ENCODE measurements at regions not wholly inside any gene's neighbourhood (a gene's known extent, or its start where the extent isn't known, plus 50 kb on each side); places are given as distances from the start of the nearest gene placed in this dataset.

DNA sequence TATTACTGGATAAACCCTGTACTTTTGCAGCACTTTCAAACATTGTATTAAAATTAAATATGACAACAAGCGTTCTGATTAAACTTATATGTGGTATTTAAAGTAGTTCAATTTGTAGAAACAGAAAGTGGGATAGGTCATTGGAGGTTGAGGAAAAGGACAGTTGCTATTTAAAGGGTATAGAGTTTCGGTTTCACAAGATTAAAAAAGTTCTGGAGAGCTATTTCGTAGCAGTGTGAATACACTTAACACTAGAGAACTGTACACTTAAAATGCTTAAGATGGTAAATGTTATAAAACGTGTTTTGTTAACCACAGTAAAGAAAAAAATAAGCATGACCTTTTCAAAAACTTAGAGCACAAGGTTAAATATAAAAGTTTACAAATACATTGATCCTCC, 382.1 kb downstream of the BRINP1 start:
- TF ChIP-seq, protein P1, sequence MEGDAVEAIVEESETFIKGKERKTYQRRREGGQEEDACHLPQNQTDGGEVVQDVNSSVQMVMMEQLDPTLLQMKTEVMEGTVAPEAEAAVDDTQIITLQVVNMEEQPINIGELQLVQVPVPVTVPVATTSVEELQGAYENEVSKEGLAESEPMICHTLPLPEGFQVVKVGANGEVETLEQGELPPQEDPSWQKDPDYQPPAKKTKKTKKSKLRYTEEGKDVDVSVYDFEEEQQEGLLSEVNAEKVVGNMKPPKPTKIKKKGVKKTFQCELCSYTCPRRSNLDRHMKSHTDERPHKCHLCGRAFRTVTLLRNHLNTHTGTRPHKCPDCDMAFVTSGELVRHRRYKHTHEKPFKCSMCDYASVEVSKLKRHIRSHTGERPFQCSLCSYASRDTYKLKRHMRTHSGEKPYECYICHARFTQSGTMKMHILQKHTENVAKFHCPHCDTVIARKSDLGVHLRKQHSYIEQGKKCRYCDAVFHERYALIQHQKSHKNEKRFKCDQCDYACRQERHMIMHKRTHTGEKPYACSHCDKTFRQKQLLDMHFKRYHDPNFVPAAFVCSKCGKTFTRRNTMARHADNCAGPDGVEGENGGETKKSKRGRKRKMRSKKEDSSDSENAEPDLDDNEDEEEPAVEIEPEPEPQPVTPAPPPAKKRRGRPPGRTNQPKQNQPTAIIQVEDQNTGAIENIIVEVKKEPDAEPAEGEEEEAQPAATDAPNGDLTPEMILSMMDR (conservative IDR thresholded peaks at IDR 0.05) = no peak
- no peak for TF ChIP-seq EZH2 (IDR thresholded peaks at IDR 0.05; ENCODE audit: low read depth)
